PC-9 (cell line): ENCODE measurements at regions not wholly inside any gene's neighbourhood (a gene's known extent, or its start where the extent isn't known, plus 50 kb on each side); places are given as distances from the start of the nearest gene placed in this dataset.

Experiments used
- CTCF ChIP-seq: fragments of 200-600 bp; sonication (generic); conservative IDR thresholded peaks from 2 replicates; pipeline ENCODE4 v1.6.1; 2017; ENCODE audit warnings: mixed run types, antibody characterized with exemption, mild to moderate bottlenecking, moderate library complexity
- EZH2 ChIP-seq: fragments of 200-600 bp; sonication (generic); IDR thresholded peaks from 2 replicates; pipeline ENCODE4 v1.8.0; 2017; ENCODE audit warnings: antibody characterized with exemption, low read depth

DNA sequence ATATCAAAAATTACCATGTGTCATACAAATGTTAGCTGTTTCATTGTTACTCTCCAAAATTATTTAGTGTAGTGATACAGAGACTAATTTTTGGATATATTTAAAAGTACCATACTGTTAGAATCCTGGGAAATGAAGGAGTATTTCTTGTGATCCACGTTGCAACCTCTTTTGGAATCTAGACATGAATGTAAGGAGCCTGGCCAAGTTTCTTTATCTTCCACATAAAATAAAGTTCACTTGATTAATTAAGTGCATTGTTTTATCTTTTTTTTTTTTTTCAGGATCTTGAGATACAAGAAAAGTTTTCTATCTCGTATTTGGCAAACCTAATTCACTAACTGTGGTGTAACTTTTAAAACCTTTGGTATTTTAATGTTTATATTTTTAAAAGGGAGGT is 270.7 kb downstream of the SOX4 start:
- no peak for TF ChIP-seq CTCF
- TF ChIP-seq EZH2 = no peak
